ENCODE measurements at regions not wholly inside any gene's neighbourhood (a gene's known extent, or its start where the extent isn't known, plus 50 kb on each side); places are given as distances from the start of the nearest gene placed in this dataset.
"Not testable (repeated sequence)": the region's sequence is repeated elsewhere in the genome, so short reads cannot be mapped to it uniquely, and the experiment has no call there.

DNA sequence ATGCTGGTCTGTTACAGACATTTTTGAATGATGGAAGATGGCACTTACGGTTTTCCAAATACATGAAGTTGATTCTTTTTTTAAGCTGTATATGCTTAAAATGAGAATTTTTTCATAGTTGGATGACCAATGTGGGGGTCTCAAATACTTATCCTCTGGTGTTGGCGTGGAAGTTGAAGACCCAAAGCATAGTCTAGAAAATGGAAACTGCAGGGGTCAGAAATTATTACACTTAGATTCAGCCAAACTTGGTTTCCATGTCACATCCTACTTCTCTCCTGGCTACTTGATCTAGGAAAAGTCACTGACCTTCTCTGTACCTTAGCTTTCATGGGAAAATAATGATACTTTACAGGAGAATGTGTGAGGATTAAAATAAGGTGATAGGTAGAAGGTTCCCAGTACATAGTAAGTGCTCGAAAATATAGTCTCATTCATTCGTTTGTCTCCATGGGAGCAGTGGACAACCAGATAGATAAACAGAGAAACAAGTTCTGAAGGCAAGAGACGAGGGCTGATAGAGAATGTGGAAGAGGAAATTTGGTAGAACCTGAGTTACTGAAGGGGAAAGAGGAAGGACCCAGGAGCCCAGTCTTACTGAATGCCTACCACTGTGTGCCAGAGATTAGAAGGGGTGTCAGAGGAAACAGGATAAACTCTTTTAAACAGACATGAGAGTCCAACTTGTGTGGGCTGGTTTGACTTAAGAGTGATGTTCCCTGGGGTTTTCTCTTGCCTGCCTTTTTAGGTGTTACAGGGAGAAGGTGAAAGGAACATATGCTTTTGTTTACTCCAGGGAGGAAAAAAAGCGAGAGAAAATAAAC lies 560.3 kb upstream of the KLF4 start:
- DNase-seq, result peak; percentile 18

- DNase-seq, result no peak
Measured at GRCh38 chr9:108049026-108049607, 559.5 kb upstream of the KLF4 start.

DNA sequence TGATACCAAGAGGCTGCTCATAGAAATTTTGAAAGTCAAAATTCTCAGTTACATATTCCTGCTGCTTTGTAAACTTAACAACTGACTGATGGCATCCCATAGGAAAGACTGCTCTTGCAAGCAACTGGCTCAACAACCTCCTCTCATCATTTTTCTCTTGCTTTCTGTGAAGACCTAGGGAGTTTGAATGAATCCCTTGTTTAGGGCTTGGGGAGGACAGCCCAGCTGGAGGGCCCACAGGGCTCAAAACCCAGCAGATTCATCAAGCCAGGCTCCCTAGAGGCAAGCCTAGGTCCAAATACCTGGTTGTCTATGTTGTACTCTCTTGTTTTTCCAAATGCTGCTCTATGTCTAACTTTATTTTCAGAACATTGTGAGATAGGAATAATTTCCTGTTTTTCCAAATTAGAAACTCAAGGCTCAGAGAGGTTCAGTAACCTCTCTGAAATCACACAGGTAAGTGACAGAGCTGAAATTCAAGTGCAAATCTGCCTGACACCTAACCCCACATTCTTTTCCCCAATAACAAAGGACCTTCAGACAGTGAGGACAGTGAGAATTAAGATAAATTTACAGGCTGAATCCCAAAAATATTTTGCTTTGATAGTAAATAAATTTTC lies 558.9 kb upstream of the KLF4 start:
- no peak for DNase-seq

DNA sequence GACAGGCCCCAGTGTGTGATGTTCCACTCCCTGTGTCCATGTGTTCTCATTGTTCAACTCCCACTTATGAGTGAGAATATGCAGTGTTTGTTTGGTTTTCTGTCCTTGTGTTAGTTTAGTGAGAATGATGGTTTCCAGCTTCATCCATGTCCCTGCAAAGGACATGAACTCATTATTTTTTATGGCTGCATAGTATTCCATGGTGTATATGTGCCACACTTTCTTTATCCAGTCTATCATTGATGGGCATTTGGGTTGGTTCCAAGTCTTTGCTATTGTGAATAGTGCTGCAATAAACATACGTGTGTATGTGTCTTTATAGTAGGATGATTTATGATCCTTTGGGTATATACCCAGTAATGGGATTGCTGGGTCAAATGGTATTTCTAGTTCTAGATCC lies 558.2 kb upstream of the KLF4 start:
- DNase-seq, result not testable (repeated sequence)

DNA sequence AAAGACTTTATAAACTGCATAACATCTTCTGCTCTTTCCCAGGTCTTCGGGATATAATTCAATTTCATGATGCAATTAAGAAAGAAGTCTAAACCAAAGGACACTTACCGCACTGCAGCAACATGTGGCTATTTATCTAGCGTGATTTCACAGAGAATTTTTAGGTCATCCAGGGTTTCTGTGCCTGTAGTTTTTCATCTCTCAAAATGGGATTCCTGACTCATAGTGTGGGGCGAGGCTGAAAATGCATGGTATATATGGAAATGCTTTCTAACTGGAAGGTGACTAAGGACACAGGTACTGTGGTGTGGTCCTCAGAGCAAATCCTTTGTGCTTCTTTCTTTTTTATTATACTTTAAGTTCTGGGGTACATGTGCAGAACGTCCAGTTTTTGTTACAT lies 557.7 kb upstream of the KLF4 start:
- no peak for DNase-seq

GRCh38 chr9:108045851-108046250 lies 556.3 kb upstream of the KLF4 start:
- DNase-seq, result no peak

- DNase-seq, result no peak
Measured at GRCh38 chr9:108043585-108043984, 554.0 kb upstream of the KLF4 start.

GRCh38 chr9:108041551-108041950 lies 552.0 kb upstream of the KLF4 start:
- no peak for DNase-seq

DNA sequence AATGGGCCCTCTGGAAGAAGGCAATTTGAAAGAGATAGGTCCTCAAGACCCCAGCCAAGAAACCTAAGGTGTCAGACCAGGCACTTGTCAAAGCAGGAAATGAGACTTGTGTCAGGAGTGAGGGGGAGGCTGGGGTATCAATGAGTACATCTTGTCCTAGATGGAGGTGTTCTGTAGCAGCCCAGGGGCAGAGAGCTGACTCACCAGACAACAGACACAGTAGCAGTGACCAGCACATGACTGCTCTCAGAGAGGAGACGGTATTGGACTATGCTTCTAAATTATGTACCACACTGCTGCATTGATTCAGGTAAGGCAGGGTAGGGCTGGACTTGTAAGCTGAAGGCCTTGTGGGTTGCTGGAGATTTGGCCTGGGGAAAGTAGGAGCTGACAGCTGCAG lies 551.2 kb upstream of the KLF4 start:
- DNase-seq, result no peak

DNA sequence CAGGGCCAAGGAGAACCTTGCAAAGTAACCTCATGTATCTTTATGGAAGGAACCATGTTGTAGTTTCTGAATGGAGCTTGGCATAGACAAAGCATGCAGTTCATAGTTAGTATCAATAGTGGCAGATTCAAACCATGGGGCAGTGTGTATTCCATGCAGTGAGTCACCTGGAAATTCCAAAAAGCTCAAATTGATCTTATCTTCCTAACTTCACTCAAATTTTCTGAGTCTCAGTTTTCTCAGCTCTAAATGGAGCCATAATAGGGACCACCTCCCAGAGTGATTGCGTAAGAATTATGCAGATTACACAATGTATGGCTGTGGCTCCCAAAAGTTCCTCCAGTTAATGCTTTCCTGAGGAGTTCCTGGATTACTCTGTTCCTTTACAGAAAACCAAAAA lies 549.9 kb upstream of the KLF4 start:
- DNase-seq, result no peak

GRCh38 chr9:108039012-108039411 lies 549.4 kb upstream of the KLF4 start:
- DNase-seq, result no peak

DNA sequence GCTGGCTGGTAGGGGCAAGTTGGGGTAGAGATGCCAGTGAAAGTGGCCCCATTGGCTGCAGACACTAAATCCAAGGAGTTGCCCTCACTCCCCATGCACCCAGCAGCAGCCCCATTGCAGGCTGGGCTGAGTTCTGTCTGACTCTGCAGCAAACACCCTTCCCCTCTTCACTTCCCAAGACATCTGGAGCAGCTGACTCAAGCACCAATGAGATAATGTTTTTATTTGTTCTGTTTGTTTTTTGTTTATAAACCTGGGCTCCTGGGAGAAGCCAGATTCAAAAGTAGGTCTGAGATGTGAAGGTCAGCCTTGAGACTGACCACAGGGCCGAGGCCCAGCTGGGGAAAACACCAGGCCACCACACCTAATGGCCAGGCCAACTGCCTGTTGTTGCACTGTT lies 545.9 kb upstream of the KLF4 start:
- no peak for DNase-seq

DNA sequence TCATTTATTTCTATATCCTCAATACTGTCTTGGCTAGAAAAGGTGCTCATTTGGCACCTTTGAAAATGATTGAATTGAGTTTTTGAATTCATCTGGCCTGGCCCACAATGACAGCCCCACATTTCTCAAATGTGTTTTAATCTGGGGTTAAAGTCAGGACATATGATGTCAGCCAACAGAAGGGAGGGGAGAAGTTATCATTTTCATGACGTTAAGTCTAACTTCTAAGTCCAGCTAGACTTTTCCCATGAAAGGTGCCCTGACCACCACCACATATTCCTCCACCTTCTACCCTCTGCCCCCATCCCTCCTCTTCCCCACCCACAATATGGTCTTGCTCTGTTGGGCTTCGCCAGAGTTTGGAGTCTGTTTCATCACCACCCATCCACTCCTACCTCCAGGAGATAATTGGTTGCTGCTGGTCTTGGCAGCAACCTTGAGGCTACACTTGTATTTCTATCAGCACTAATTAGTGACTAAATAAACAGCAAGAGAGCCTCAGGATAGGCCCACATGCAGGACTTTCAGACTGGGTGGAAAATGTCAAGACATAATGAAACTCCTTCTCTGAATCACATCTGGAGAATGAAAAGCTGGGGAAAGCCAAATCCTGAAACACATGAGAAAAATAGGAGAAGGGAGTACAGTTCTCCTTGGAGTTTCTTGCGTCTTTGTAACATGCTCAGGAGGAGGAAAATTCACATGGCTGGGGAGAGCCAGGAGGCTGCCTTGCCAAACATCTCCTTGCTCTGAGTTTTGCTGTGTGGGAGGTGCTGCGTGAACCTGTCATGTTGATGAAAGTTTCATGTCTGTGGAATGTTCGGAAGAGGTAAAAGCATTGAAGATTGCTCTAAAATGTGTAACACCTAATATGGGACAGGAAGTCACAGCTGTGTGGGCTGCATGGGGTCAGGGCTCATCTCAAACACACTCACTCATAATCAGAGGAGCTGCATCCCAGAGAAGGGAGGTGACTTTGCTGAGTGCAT lies 544.7 kb upstream of the KLF4 start:
- DNase-seq, result no peak

- DNase-seq, result not testable (repeated sequence)
Measured at GRCh38 chr9:108032079-108032478, 542.5 kb upstream of the KLF4 start.

DNA sequence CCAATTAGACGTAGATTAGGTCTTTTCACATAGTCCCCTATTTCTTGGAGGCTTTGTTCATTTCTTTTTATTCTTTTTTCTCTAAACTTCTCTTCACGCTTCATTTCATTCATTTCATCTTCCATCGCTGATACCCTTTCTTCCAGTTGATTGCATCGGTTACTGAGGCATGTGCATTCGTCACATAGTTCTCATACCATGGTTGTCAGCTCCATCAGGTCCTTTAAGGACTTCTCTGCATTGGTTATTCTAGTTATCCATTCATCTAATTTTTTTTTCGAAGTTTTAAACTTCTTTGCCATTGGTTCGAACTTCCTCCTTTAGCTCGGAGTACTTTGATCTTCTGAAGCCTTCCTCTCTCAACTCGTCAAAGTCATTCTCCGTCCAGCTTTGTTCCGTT lies 541.7 kb upstream of the KLF4 start:
- DNase-seq, result not testable (repeated sequence)

DNA sequence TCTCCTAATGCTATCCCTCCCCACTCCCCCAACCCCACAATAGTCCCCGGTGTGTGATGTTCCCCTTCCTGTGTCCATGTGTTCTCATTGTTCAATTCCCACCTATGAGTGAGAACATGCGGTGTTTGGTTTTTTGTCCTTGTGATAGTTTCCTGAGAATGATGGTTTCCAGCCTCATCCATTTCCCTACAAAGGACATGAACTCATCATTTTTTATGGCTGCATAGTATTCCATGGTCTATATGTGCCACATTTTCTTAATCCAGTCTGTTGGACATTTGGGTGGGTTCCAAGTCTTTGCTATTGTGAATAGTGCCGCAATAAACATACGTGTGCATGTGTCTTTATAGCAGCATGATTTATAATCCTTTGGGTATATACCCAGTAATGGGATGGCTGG lies 537.1 kb upstream of the KLF4 start:
- DNase-seq, result not testable (repeated sequence)

DNA sequence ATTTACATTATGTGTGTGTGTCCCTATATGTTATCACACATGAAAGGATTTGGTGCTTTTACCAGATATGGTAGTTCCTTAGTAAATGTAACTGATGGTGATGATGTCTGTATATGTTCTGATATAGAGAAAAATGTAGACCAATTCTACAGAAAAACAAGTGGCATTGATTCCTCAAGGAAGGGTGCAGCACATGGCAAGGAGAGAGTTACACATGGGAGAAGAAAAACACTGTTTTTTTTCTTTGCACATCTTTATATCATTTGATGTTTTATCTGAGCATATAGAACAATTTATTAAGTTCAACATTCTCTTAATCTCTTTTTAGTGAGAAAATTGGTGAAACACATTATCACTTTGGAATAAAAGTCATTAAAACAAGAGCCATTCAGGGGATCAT lies 535.0 kb upstream of the KLF4 start:
- no peak for DNase-seq

GRCh38 chr9:108022246-108022935 lies 532.8 kb upstream of the KLF4 start:
- no peak for DNase-seq

DNA sequence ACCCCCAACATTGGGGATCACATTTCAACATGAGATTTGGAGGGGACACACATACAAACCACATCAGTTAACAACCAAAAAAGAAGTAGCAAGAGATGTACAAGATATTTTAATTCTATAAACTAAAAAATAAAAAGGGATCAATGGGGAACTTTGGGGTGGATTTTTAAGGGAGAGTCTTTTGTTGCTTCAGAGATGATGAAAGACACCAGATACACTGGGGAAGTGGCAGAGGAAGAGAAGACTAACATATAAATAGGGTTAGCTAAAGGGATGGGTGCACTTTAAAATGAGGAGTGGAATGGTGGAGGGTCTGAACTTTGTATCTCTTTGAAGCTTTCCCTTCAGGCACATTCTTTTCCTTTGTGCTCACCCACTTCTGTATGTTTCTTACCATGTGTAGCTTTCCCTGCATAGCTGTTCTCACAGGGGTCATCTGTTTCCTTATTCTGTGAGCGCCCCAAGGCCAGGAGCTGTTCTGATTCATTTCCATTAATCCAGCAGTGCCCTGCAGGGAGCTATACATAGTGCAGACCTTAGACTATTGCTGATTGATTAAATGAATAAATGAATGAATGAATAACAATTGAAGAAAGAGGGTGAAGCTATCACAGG lies 531.6 kb upstream of the KLF4 start:
- no peak for DNase-seq

DNA sequence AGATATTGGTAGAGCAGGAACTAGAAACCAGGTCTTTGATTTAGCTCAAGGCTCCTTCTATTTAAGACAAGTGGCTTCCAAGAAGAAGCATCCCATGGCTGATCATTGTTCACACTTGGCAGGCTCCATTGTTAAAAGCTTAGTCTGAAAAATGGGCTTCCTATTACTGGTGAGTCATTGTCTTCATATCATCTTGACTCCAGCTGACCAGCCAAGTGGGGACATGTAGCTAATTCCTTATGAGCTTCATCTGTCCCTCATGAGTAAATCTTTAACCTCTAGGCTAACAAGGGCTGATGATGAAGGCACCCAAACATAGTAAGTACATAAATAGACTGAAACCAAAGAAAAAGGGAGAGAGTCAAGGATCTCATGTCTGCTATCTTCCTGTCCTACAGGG lies 530.3 kb upstream of the KLF4 start:
- no peak for DNase-seq

DNA sequence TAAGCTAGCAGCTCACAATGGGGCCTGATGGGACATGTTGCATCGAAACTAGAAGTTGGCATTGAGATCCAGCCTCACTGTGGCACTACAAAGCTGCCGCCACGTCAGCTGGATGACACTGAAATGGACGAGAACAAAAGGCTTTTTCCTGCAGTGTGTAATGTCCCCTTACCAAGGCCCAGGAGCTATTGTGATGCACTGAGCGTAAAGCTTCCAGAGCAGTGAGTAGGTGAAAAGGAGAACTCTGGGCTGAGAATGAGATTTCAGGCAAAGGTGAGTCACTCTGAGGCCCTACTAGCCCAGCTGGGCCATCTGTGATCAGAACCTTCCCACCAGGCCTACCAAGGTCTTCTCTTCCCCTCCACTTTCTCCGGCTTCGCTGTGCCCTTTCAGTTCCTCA lies 528.1 kb upstream of the KLF4 start:
- no peak for DNase-seq

DNA sequence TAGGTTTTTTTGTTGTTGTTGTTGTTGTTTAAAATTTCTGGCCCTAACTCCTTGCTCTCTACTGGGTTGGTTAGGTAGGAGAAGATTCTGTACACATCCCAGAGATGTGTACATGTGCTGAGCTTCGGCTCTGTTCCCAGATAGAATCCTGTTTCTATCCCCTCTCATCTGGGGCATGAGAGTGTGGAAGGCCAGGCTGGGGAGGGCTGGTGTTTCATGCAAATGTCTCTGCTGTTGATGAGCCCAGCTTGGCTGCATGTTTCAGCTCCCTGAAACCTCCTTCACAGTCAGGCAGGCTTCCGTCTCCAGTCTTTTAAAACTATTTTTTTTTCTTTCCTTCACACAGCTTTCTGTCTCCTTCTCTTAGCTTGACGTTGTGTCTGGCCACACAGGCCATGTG lies 526.9 kb upstream of the KLF4 start:
- no peak for DNase-seq

Data from hematopoietic multipotent progenitor cell treated with erythropoietin and hydrocortisone succinate and interleukin-3 and kit ligand, for 4 days (in vitro differentiated cells).